ENCODE measurements at regions not wholly inside any gene's neighbourhood (a gene's known extent, or its start where the extent isn't known, plus 50 kb on each side); places are given as distances from the start of the nearest gene placed in this dataset.

DNA sequence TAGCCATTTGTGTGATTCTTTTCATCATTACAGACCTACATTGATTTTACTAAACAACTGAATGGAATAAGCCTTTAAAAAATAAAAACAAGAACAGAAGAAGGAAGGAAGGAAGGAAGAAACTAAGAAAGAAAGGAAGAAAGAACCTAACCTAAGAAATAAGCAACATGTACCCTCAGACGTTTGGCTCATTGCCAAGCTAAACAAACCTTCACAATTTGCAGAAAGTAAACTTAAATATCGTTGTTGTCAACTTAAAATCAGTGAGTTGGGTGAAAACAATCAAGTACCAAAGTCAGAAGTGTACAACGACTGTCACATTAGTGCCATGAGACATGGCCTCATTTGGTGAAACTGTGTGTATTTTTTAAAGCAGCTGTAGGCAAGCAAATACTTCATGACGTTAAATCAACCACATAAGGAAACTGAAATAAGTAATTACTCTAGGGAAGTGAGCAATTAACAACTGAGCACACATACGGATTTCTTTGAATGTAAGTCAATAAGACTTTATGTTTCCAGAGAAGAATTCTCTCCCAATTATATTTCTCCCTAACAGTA lies 313.1 kb upstream of the TMPRSS15 start:
- no peak for DNase-seq (ENCODE audit: extremely low read depth, insufficient read length)
- Histone ChIP-seq H3K4me3 (replicated peaks; ENCODE audit: low read depth, low read length) (no peak overlapping the region), H3K36me3 (ENCODE audit: control insufficient read depth, insufficient read depth, low read length) (no peaks in the 10 kb centered on the region), H3K27me3 (replicated peaks; ENCODE audit: control insufficient read depth, insufficient read depth, low read length) (no peaks in the 10 kb centered on the region)
- TF ChIP-seq, protein P1, sequence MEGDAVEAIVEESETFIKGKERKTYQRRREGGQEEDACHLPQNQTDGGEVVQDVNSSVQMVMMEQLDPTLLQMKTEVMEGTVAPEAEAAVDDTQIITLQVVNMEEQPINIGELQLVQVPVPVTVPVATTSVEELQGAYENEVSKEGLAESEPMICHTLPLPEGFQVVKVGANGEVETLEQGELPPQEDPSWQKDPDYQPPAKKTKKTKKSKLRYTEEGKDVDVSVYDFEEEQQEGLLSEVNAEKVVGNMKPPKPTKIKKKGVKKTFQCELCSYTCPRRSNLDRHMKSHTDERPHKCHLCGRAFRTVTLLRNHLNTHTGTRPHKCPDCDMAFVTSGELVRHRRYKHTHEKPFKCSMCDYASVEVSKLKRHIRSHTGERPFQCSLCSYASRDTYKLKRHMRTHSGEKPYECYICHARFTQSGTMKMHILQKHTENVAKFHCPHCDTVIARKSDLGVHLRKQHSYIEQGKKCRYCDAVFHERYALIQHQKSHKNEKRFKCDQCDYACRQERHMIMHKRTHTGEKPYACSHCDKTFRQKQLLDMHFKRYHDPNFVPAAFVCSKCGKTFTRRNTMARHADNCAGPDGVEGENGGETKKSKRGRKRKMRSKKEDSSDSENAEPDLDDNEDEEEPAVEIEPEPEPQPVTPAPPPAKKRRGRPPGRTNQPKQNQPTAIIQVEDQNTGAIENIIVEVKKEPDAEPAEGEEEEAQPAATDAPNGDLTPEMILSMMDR (IDR thresholded peaks at IDR 0.05; ENCODE audit: insufficient read depth, low read length, poor library complexity, severe bottlenecking), result no peak

DNA sequence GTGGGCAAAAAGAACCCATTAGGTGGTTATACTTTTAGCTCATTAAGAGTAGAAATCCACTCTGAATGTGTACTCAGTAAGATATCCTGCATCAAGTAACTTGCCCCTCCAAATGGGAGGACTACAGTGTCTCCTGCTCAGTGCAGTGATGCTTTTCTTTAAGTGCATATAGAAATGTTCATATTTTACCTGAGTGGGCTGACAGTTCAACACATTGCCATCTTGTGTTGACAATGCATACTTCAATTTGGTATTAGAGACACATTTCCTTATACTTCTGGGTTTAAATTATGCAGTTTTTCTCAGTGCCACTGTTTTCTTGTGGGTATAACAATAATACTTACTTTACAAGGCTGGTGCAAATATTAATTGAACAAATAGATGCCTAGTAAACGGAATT lies 318.6 kb upstream of the TMPRSS15 start:
- DNase-seq (ENCODE audit: extremely low read depth, insufficient read length), result no peak
- Histone ChIP-seq H3K4me3 (replicated peaks; ENCODE audit: low read depth, low read length) (no peak overlapping the region), H3K27me3 (replicated peaks; ENCODE audit: control insufficient read depth, insufficient read depth, low read length) (no peaks in the 10 kb centered on the region), H3K36me3 (ENCODE audit: control insufficient read depth, insufficient read depth, low read length) (no peaks in the 10 kb centered on the region)
- TF ChIP-seq, protein P1 (IDR thresholded peaks at IDR 0.05; ENCODE audit: insufficient read depth, low read length, poor library complexity, severe bottlenecking), result no peak

DNA sequence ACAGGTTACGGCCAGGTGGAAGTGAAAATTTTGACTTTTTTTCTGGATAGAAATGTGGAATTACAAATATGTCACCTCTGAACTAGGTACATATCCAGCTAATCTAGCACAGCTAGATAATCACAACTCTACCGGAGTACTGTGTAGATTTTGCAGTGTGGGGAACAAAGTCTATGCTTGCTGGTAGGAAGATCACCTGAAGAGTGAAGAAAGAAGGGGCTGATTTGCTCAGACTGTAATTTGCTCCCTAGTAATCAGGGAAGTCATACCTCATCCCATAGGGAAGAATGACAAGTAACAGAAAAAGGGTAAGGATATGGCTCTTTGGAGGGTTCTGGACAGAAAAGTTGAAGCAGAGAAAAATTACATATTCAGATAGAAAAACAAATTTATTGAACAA lies 319.6 kb upstream of the TMPRSS15 start:
- no peak for DNase-seq (ENCODE audit: extremely low read depth, insufficient read length)
- no peaks in the 10 kb centered on the region for H3K36me3 ChIP-seq (ENCODE audit: control insufficient read depth, insufficient read depth, low read length)
- TF ChIP-seq, protein P1 (IDR thresholded peaks at IDR 0.05; ENCODE audit: insufficient read depth, low read length, poor library complexity, severe bottlenecking), result no peak

DNA sequence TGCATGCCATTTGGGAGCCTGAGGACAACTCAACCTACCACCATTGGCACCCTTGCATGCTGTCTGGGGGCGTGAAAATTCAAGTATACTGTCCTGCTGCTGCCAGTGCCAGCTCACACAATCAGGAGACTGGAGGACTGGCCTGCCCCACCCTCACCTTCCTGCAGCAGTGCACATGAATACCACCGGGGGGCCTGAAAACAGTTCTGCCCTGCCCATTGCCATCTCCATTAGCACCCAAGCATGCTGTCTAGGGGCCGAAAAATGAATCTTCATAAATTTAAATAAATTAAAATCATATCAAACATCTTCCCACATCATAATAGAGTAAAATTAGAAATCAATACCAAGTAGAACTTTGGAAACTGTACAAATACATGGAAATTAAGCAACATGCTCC lies 322.1 kb upstream of the TMPRSS15 start:
- no peaks in the 10 kb centered on the region for H3K36me3 ChIP-seq (ENCODE audit: control insufficient read depth, insufficient read depth, low read length)
- no peak overlapping the region for H3K4me3 ChIP-seq (replicated peaks; ENCODE audit: low read depth, low read length)
- TF ChIP-seq, protein P1 (IDR thresholded peaks at IDR 0.05; ENCODE audit: insufficient read depth, low read length, poor library complexity, severe bottlenecking), result no peak
- DNase-seq (ENCODE audit: extremely low read depth, insufficient read length), result no peak
- H3K27me3 ChIP-seq (replicated peaks; ENCODE audit: control insufficient read depth, insufficient read depth, low read length), result no peaks in the 10 kb centered on the region

More for the DNA sequence above, 319.6 kb upstream of the TMPRSS15 start:
- H3K4me3 ChIP-seq (replicated peaks; ENCODE audit: low read depth, low read length), result no peak overlapping the region
- H3K27me3 ChIP-seq (replicated peaks; ENCODE audit: control insufficient read depth, insufficient read depth, low read length), result no peaks in the 10 kb centered on the region

DNA sequence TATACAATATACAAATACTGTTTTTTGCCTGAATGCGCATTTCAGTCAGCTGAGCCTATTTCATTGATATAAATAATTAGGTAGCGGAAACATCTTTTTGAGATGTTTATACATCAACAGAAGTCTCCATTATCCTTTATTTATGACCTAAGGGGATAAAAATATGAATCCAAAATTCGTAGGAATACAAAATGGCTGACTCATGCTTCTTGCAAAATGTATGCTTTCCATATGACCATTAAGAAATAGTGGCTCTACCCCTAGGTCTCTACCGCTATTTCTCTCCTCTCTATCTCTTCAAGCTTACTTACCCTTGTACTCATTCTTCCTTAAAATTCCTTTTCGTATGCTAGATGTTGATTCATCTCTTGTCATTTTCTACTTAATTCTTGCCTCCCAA lies 338.4 kb upstream of the TMPRSS15 start:
- H3K4me3 ChIP-seq (replicated peaks; ENCODE audit: low read depth, low read length), result no peak overlapping the region
- H3K27me3 ChIP-seq (replicated peaks; ENCODE audit: control insufficient read depth, insufficient read depth, low read length), result no peaks in the 10 kb centered on the region
- no peaks in the 10 kb centered on the region for H3K36me3 ChIP-seq (ENCODE audit: control insufficient read depth, insufficient read depth, low read length)
- no peak for DNase-seq (ENCODE audit: extremely low read depth, insufficient read length)
- TF ChIP-seq, protein P1 (IDR thresholded peaks at IDR 0.05; ENCODE audit: insufficient read depth, low read length, poor library complexity, severe bottlenecking), result no peak

DNA sequence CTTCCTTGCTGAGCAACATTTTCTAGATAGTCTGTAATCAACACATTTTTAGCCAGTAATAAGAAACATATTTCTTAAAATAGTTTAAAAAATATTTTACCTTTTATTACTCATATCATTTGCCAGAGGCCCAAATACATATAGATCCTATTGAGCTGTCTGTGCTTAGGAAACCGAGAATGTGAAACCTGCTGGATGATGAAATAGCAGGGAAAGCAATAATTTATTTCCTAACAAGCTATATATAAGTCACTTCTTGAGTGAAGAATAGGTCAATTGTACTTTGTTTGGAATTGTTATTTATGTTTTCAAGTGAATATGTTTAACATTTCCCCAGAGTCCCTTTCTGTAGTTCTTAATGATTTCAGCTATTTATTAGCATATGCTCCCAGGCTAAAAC lies 339.9 kb upstream of the TMPRSS15 start:
- H3K36me3 ChIP-seq (ENCODE audit: control insufficient read depth, insufficient read depth, low read length), result no peaks in the 10 kb centered on the region
- H3K27me3 ChIP-seq (replicated peaks; ENCODE audit: control insufficient read depth, insufficient read depth, low read length), result no peaks in the 10 kb centered on the region
- TF ChIP-seq, protein P1 (IDR thresholded peaks at IDR 0.05; ENCODE audit: insufficient read depth, low read length, poor library complexity, severe bottlenecking), result no peak
- H3K4me3 ChIP-seq (replicated peaks; ENCODE audit: low read depth, low read length), result no peak overlapping the region
- no peak for DNase-seq (ENCODE audit: extremely low read depth, insufficient read length)

All from GM06990 (cell line).